ENCODE measurements at regions not wholly inside any gene's neighbourhood (a gene's known extent, or its start where the extent isn't known, plus 50 kb on each side); places are given as distances from the start of the nearest gene placed in this dataset.

- DNase-seq: peak in 1 of 2 donors; percentile 54
Measured at GRCh38 chr2:133945089-133945488, 308.8 kb upstream of the MGAT5 start.

GRCh38 chr2:133947057-133947456 lies 306.8 kb upstream of the MGAT5 start:
- Histone ChIP-seq H3K4me3 (ENCODE audit: low read depth in 1 of 3, low read length in 3 of 3) (no peak overlapping the region), H3K27ac (ENCODE audit: low read depth in 1 of 3, low read length in 2 of 3) (no peak overlapping the region), H3K36me3 (ENCODE audit: control insufficient read depth in 3 of 3, insufficient read depth in 2 of 3, low read depth in 1 of 3, low read length in 3 of 3) (no peaks in the 10 kb centered on the region), H3K9me3 (ENCODE audit: control insufficient read depth in 2 of 2, insufficient read depth in 1 of 2, low read depth in 1 of 2, low read length in 1 of 2) (no peaks in the 10 kb centered on the region), H3K27me3 (ENCODE audit: control insufficient read depth in 3 of 3, insufficient read depth in 3 of 3, low read length in 3 of 3) (no peaks in the 10 kb centered on the region), H3K4me1 (ENCODE audit: control insufficient read depth in 3 of 3, insufficient read depth in 2 of 3, low read depth in 1 of 3, low read length in 2 of 3) (no peaks in the 10 kb centered on the region)
- DNase-seq (no peak), FAIRE-seq (no peak)
- 88 to 96% (median 90%) methylated on average over 1 of the region's 1 CpG for WGBS, 3 donors

More at GRCh38 chr2:133945089-133945488, 308.8 kb upstream of the MGAT5 start:
- Histone ChIP-seq H3K4me1 (ENCODE audit: control insufficient read depth in 3 of 3, insufficient read depth in 2 of 3, low read depth in 1 of 3, low read length in 2 of 3) (no peaks in the 10 kb centered on the region), H3K9me3 (ENCODE audit: control insufficient read depth in 2 of 2, insufficient read depth in 1 of 2, low read depth in 1 of 2, low read length in 1 of 2) (no peaks in the 10 kb centered on the region), H3K4me3 (ENCODE audit: low read depth in 1 of 3, low read length in 3 of 3) (no peak overlapping the region), H3K27me3 (ENCODE audit: control insufficient read depth in 3 of 3, insufficient read depth in 3 of 3, low read length in 3 of 3) (no peaks in the 10 kb centered on the region), H3K36me3 (ENCODE audit: control insufficient read depth in 3 of 3, insufficient read depth in 2 of 3, low read depth in 1 of 3, low read length in 3 of 3) (no peaks in the 10 kb centered on the region), H3K27ac (ENCODE audit: low read depth in 1 of 3, low read length in 2 of 3) (no peak overlapping the region)
- no peak for FAIRE-seq
- WGBS, 3 donors: 45 to 54% (median 52%) methylated on average over 3 of the region's 3 CpGs

GRCh38 chr2:133948610-133949290 lies 305.1 kb upstream of the MGAT5 start:
- Histone ChIP-seq H3K9me3 (ENCODE audit: control insufficient read depth in 2 of 2, insufficient read depth in 1 of 2, low read depth in 1 of 2, low read length in 1 of 2) (no peaks in the 10 kb centered on the region), H3K4me3 (ENCODE audit: low read depth in 1 of 3, low read length in 3 of 3) (no peak overlapping the region), H3K27me3 (ENCODE audit: control insufficient read depth in 3 of 3, insufficient read depth in 3 of 3, low read length in 3 of 3) (no peaks in the 10 kb centered on the region), H3K36me3 (ENCODE audit: control insufficient read depth in 3 of 3, insufficient read depth in 2 of 3, low read depth in 1 of 3, low read length in 3 of 3) (no peaks in the 10 kb centered on the region), H3K27ac (ENCODE audit: low read depth in 1 of 3, low read length in 2 of 3) (no peak overlapping the region), H3K4me1 (ENCODE audit: control insufficient read depth in 3 of 3, insufficient read depth in 2 of 3, low read depth in 1 of 3, low read length in 2 of 3) (no peaks in the 10 kb centered on the region)
- DNase-seq (no peak), FAIRE-seq (no peak)
- 27 to 62% (median 50%) methylated on average over 2 of the region's 2 CpGs for WGBS, 3 donors

GRCh38 chr2:133949595-133949994 lies 304.3 kb upstream of the MGAT5 start:
- no peak overlapping the region for H3K4me3 ChIP-seq (ENCODE audit: low read depth in 1 of 3, low read length in 3 of 3)
- WGBS, 3 donors: 89 to 95% (median 90%) methylated on average over 3 of the region's 3 CpGs
- no peaks in the 10 kb centered on the region for H3K9me3 ChIP-seq (ENCODE audit: control insufficient read depth in 2 of 2, insufficient read depth in 1 of 2, low read depth in 1 of 2, low read length in 1 of 2)
- no peak overlapping the region for H3K27ac ChIP-seq (ENCODE audit: low read depth in 1 of 3, low read length in 2 of 3)
- no peaks in the 10 kb centered on the region for H3K4me1 ChIP-seq (ENCODE audit: control insufficient read depth in 3 of 3, insufficient read depth in 2 of 3, low read depth in 1 of 3, low read length in 2 of 3)
- DNase-seq (no peak), FAIRE-seq (no peak)
- no peaks in the 10 kb centered on the region for H3K27me3 ChIP-seq (ENCODE audit: control insufficient read depth in 3 of 3, insufficient read depth in 3 of 3, low read length in 3 of 3)
- H3K36me3 ChIP-seq (ENCODE audit: control insufficient read depth in 3 of 3, insufficient read depth in 2 of 3, low read depth in 1 of 3, low read length in 3 of 3): no peaks in the 10 kb centered on the region

GRCh38 chr2:133951209-133951608 lies 302.7 kb upstream of the MGAT5 start:
- no peaks in the 10 kb centered on the region for H3K9me3 ChIP-seq (ENCODE audit: control insufficient read depth in 2 of 2, insufficient read depth in 1 of 2, low read depth in 1 of 2, low read length in 1 of 2)
- H3K36me3 ChIP-seq (ENCODE audit: control insufficient read depth in 3 of 3, insufficient read depth in 2 of 3, low read depth in 1 of 3, low read length in 3 of 3): no peaks in the 10 kb centered on the region
- H3K27ac ChIP-seq (ENCODE audit: low read depth in 1 of 3, low read length in 2 of 3): no peak overlapping the region
- no peak for FAIRE-seq
- no peaks in the 10 kb centered on the region for H3K27me3 ChIP-seq (ENCODE audit: control insufficient read depth in 3 of 3, insufficient read depth in 3 of 3, low read length in 3 of 3)
- 77 to 92% (median 78%) methylated on average over 1 of the region's 1 CpG for WGBS, 3 donors
- H3K4me1 ChIP-seq (ENCODE audit: control insufficient read depth in 3 of 3, insufficient read depth in 2 of 3, low read depth in 1 of 3, low read length in 2 of 3): no peaks in the 10 kb centered on the region
- no peak for DNase-seq
- H3K4me3 ChIP-seq (ENCODE audit: low read depth in 1 of 3, low read length in 3 of 3): no peak overlapping the region

- Histone ChIP-seq H3K27me3 (ENCODE audit: control insufficient read depth in 3 of 3, insufficient read depth in 3 of 3, low read length in 3 of 3) (no peaks in the 10 kb centered on the region), H3K4me3 (ENCODE audit: low read depth in 1 of 3, low read length in 3 of 3) (no peak overlapping the region), H3K4me1 (ENCODE audit: control insufficient read depth in 3 of 3, insufficient read depth in 2 of 3, low read depth in 1 of 3, low read length in 2 of 3) (no peaks in the 10 kb centered on the region), H3K36me3 (ENCODE audit: control insufficient read depth in 3 of 3, insufficient read depth in 2 of 3, low read depth in 1 of 3, low read length in 3 of 3) (no peaks in the 10 kb centered on the region), H3K9me3 (ENCODE audit: control insufficient read depth in 2 of 2, insufficient read depth in 1 of 2, low read depth in 1 of 2, low read length in 1 of 2) (no peaks in the 10 kb centered on the region), H3K27ac (ENCODE audit: low read depth in 1 of 3, low read length in 2 of 3) (no peak overlapping the region)
- FAIRE-seq (no peak), DNase-seq (no peak)
- WGBS, 3 donors: 74 to 91% (median 86%) methylated on average over 2 of the region's 2 CpGs
Measured at GRCh38 chr2:133952420-133952819, 301.5 kb upstream of the MGAT5 start.

GRCh38 chr2:133952896-133953295 lies 301.0 kb upstream of the MGAT5 start:
- no peak overlapping the region for H3K27ac ChIP-seq (ENCODE audit: low read depth in 1 of 3, low read length in 2 of 3)

GRCh38 chr2:133953524-133953923 lies 300.3 kb upstream of the MGAT5 start:
- Histone ChIP-seq H3K4me3 (ENCODE audit: low read depth in 1 of 3, low read length in 3 of 3) (no peak overlapping the region), H3K9me3 (ENCODE audit: control insufficient read depth in 2 of 2, insufficient read depth in 1 of 2, low read depth in 1 of 2, low read length in 1 of 2) (no peaks in the 10 kb centered on the region), H3K4me1 (ENCODE audit: control insufficient read depth in 3 of 3, insufficient read depth in 2 of 3, low read depth in 1 of 3, low read length in 2 of 3) (no peaks in the 10 kb centered on the region), H3K27ac (ENCODE audit: low read depth in 1 of 3, low read length in 2 of 3) (no peak overlapping the region), H3K36me3 (ENCODE audit: control insufficient read depth in 3 of 3, insufficient read depth in 2 of 3, low read depth in 1 of 3, low read length in 3 of 3) (no peaks in the 10 kb centered on the region), H3K27me3 (ENCODE audit: control insufficient read depth in 3 of 3, insufficient read depth in 3 of 3, low read length in 3 of 3) (no peaks in the 10 kb centered on the region)
- no peak for DNase-seq
- 73 to 86% (median 84%) methylated on average over 4 of the region's 4 CpGs for WGBS, 3 donors
- FAIRE-seq: no peak

More at GRCh38 chr2:133952896-133953295, 301.0 kb upstream of the MGAT5 start:
- Histone ChIP-seq H3K9me3 (ENCODE audit: control insufficient read depth in 2 of 2, insufficient read depth in 1 of 2, low read depth in 1 of 2, low read length in 1 of 2) (no peaks in the 10 kb centered on the region), H3K4me1 (ENCODE audit: control insufficient read depth in 3 of 3, insufficient read depth in 2 of 3, low read depth in 1 of 3, low read length in 2 of 3) (no peaks in the 10 kb centered on the region), H3K36me3 (ENCODE audit: control insufficient read depth in 3 of 3, insufficient read depth in 2 of 3, low read depth in 1 of 3, low read length in 3 of 3) (no peaks in the 10 kb centered on the region), H3K4me3 (ENCODE audit: low read depth in 1 of 3, low read length in 3 of 3) (no peak overlapping the region), H3K27me3 (ENCODE audit: control insufficient read depth in 3 of 3, insufficient read depth in 3 of 3, low read length in 3 of 3) (no peaks in the 10 kb centered on the region)
- WGBS, 3 donors: 82 to 87% (median 84%) methylated on average over 4 of the region's 4 CpGs
- FAIRE-seq (no peak), DNase-seq (no peak)

- H3K4me1 ChIP-seq (ENCODE audit: control insufficient read depth in 3 of 3, insufficient read depth in 2 of 3, low read depth in 1 of 3, low read length in 2 of 3): no peaks in the 10 kb centered on the region
- 59 to 94% (median 85%) methylated on average over 1 of the region's 1 CpG for WGBS, 3 donors
- no peak for DNase-seq
Measured at GRCh38 chr2:133954636-133955035, 299.2 kb upstream of the MGAT5 start.

More at GRCh38 chr2:133954636-133955035, 299.2 kb upstream of the MGAT5 start:
- no peak overlapping the region for H3K27ac ChIP-seq (ENCODE audit: low read depth in 1 of 3, low read length in 2 of 3)
- no peak overlapping the region for H3K4me3 ChIP-seq (ENCODE audit: low read depth in 1 of 3, low read length in 3 of 3)
- no peaks in the 10 kb centered on the region for H3K9me3 ChIP-seq (ENCODE audit: control insufficient read depth in 2 of 2, insufficient read depth in 1 of 2, low read depth in 1 of 2, low read length in 1 of 2)
- FAIRE-seq: no peak
- H3K27me3 ChIP-seq (ENCODE audit: control insufficient read depth in 3 of 3, insufficient read depth in 3 of 3, low read length in 3 of 3): no peaks in the 10 kb centered on the region
- H3K36me3 ChIP-seq (ENCODE audit: control insufficient read depth in 3 of 3, insufficient read depth in 2 of 3, low read depth in 1 of 3, low read length in 3 of 3): no peaks in the 10 kb centered on the region
